ENCODE measurements at regions not wholly inside any gene's neighbourhood (a gene's known extent, or its start where the extent isn't known, plus 50 kb on each side); places are given as distances from the start of the nearest gene placed in this dataset.

DNA sequence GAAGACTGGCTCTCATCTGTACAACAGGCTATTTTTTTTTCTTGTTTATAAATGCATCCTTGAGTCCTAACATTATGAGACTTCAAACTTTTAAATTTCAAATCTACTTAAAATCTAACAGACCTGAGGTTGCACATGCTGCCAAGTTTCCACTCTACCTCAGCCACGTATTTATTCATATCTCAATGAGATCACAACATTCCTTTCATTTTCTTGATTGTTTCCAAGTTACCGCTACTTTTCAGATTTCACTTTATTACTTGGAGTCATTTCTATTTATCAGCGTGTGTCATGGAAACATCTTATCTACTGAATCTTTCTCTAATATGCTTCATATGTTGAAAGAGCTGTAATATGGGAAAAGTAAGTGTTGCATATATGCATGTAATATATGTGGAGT, 1257.5 kb upstream of the ATXN8OS start:
- ATAC-seq (replicated peaks; ENCODE audit: extremely low read depth, poor library complexity, severe bottlenecking) (no peak), DNase-seq (ENCODE audit: low spot score in 2 of 2) (no peak)
- H3K4me3 Mint-ChIP-seq, result no peak overlapping the region
- peaks cover 17% of the 10 kb centered on the region for H3K9me3 Mint-ChIP-seq
- no peaks in the 10 kb centered on the region for H3K27me3 Mint-ChIP-seq
- no peaks in the 10 kb centered on the region for H3K4me1 Mint-ChIP-seq
- no peaks in the 10 kb centered on the region for H3K36me3 Mint-ChIP-seq (ENCODE audit: insufficient read depth)
- no peak overlapping the region for H3K27ac Mint-ChIP-seq (ENCODE audit: low read depth)

DNA sequence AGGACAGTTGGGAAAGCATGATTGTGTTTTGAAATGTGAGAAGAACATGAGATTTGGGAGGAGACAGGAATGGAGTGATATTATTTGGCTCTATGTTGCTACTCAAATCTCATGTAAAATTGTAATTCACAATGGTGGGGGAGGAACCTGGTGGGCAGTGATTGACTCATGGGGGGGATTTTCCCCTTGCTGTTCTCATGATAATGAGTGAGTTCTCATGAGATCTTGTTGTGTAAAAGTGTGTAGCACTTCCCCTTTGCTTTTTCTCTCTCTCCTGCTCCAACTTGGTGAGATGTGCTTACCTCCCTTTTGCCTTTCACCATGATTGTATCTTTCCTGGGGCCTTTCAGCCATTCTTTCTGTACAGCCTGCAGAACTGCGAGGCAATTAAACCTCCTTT, 1261.0 kb upstream of the ATXN8OS start:
- Mint-ChIP-seq H3K36me3 (ENCODE audit: insufficient read depth) (no peaks in the 10 kb centered on the region), H3K9me3 (peaks cover 21% of the 10 kb centered on the region), H3K4me3 (no peak overlapping the region), H3K27ac (ENCODE audit: low read depth) (no peak overlapping the region), H3K4me1 (no peaks in the 10 kb centered on the region), H3K27me3 (no peaks in the 10 kb centered on the region)
- DNase-seq (ENCODE audit: low spot score in 2 of 2) (no peak), ATAC-seq (replicated peaks; ENCODE audit: extremely low read depth, poor library complexity, severe bottlenecking) (no peak)

DNA sequence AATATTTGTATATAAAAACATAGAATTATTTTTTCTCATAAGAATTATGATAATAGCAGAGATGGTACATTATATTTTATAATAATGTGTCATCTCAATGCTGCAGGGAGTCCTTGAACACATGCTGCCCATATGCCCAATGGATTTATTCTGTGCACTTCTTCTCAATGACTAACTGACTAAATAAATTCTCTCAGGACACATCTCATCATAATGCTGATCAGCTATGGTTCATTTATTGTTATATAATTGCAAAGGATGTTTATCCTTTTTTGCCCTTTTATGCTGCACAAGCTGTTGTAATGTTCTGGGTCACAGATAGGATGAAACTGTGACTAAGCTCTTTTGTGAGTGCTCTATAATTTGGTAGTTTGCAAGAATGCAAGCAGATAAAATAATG, 1273.3 kb upstream of the ATXN8OS start:
- Mint-ChIP-seq H3K4me1 (no peaks in the 10 kb centered on the region), H3K27me3 (no peaks in the 10 kb centered on the region), H3K27ac (ENCODE audit: low read depth) (no peak overlapping the region), H3K36me3 (ENCODE audit: insufficient read depth) (no peaks in the 10 kb centered on the region), H3K4me3 (no peak overlapping the region), H3K9me3 (peaks cover 16% of the 10 kb centered on the region)
- no peak for ATAC-seq (replicated peaks; ENCODE audit: extremely low read depth, poor library complexity, severe bottlenecking)
- DNase-seq (ENCODE audit: low spot score in 2 of 2), result no peak

DNA sequence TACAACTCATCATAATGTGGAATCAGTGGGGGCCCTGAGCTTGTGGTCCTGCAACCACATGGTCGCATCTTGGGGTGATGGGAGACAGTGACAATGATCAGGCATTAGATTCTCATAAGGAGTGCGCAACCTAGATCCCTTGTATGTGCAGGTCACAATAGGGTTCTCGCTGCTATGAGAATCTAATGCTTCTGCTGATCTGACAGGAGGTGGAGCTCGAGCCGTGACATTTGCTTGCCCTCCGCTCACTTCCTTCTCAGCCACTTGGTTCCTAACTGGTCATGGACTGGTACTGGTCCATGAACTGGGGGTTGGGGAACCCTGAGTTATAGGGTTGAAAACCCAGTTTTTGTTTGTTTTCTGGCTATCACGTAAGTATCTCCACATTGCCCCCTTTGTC, 1290.9 kb upstream of the ATXN8OS start:
- no peaks in the 10 kb centered on the region for H3K27me3 Mint-ChIP-seq
- no peak for DNase-seq (ENCODE audit: low spot score in 2 of 2)
- no peaks in the 10 kb centered on the region for H3K4me1 Mint-ChIP-seq
- no peak overlapping the region for H3K27ac Mint-ChIP-seq (ENCODE audit: low read depth)
- no peak for ATAC-seq (replicated peaks; ENCODE audit: extremely low read depth, poor library complexity, severe bottlenecking)
- no peak overlapping the region for H3K4me3 Mint-ChIP-seq
- peaks cover 14% of the 10 kb centered on the region for H3K9me3 Mint-ChIP-seq
- no peaks in the 10 kb centered on the region for H3K36me3 Mint-ChIP-seq (ENCODE audit: insufficient read depth)

DNA sequence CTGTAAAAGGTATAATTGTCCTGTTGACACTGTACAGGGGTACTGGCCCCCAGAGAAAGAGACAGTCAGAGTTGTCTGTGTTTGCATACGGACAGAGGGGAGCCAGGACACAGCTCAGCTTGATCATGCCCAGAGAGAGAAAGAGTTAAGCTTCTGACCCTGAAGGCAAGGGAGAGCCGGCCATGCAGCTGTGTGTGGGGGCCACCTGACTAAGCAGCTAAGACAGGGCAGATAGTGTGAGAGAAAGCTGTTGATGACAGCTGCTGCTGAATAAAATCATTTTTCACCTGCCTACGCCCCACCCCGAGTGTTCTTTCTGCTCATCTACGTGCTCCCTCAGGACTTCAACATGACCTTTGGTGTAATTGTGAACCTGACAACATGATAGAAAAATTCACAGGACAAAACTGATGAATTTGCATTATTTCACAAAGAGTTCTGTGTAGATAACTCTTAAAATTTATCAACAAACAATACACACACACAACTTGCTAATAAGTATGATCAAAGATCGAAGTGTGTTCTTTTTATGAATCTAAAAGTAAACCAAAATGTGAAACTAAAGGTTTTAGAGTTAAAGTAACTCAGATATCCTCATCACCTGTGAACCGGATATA, 1294.3 kb upstream of the ATXN8OS start:
- Mint-ChIP-seq H3K9me3 (no peaks in the 10 kb centered on the region), H3K27me3 (no peaks in the 10 kb centered on the region), H3K36me3 (ENCODE audit: insufficient read depth) (no peaks in the 10 kb centered on the region), H3K4me3 (no peak overlapping the region), H3K27ac (ENCODE audit: low read depth) (no peak overlapping the region), H3K4me1 (no peaks in the 10 kb centered on the region)
- no peak for DNase-seq (ENCODE audit: low spot score in 2 of 2)
- ATAC-seq (replicated peaks; ENCODE audit: extremely low read depth, poor library complexity, severe bottlenecking), result no peak

DNA sequence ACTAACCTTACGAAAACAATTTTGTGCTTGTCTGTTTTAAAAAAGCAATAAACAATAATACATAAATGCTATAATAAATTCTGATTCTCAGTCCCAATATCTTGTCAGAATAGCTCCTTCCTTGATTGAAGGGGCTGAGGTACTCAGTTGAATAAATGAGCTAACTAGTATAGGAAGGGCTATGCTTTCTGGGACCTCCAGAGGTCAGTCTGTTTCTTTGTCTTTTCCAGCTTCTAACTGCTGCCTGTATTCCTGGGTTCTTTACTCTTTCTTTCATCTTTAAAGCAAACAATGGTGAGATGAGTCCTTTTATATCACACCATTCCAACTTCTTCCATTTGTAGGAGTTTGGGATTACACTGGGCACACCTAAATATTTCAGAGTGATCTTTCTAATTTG, 1297.0 kb upstream of the ATXN8OS start:
- Mint-ChIP-seq H3K4me1 (no peaks in the 10 kb centered on the region), H3K36me3 (ENCODE audit: insufficient read depth) (no peaks in the 10 kb centered on the region), H3K27ac (ENCODE audit: low read depth) (no peak overlapping the region), H3K4me3 (no peak overlapping the region), H3K9me3 (no peaks in the 10 kb centered on the region), H3K27me3 (no peaks in the 10 kb centered on the region)
- DNase-seq (ENCODE audit: low spot score in 2 of 2) (no peak), ATAC-seq (replicated peaks; ENCODE audit: extremely low read depth, poor library complexity, severe bottlenecking) (no peak)

DNA sequence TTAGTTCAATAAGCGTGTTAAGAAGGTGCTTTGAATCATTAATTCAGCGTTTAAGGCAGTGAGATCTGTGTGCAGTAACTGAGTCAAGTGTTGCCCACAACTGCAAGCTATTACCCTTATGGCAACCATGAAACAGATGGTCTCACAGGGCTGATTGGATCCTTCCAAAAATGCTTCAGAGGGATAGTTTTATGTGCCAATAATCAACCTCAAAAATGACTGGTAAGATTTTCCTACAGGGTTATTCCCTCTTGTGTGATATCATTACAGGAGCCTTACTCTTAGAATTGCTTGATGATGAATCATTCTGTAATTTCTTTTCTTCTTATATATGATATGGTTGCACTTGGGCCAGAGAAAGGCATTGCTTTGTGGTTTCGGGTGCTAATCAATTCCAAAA, 1299.2 kb upstream of the ATXN8OS start:
- no peaks in the 10 kb centered on the region for H3K36me3 Mint-ChIP-seq (ENCODE audit: insufficient read depth)
- H3K9me3 Mint-ChIP-seq, result no peaks in the 10 kb centered on the region
- no peaks in the 10 kb centered on the region for H3K27me3 Mint-ChIP-seq
- ATAC-seq (replicated peaks; ENCODE audit: extremely low read depth, poor library complexity, severe bottlenecking), result no peak
- H3K4me1 Mint-ChIP-seq, result no peaks in the 10 kb centered on the region
- H3K4me3 Mint-ChIP-seq, result no peak overlapping the region
- H3K27ac Mint-ChIP-seq (ENCODE audit: low read depth), result no peak overlapping the region
- DNase-seq (ENCODE audit: low spot score in 2 of 2), result no peak

DNA sequence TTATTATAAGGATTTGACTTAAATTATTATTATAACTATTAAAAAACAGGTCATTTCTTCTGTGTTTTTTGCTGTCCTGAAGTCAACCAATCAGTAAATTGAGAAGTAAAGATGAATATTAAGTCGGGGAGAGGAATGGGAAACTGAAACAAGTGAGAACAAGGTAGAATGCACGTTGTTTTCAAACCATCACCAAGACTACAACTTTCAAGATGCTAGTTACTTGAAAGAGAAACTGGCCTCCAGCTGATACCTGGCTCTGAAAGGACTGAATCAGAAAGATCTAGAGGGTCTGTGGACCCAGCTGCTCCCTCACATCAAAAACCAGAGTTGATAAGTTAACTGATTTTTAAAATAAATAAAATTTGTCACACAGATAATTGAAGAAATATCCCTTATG, 1301.5 kb upstream of the ATXN8OS start:
- Mint-ChIP-seq H3K9me3 (no peaks in the 10 kb centered on the region), H3K36me3 (ENCODE audit: insufficient read depth) (no peaks in the 10 kb centered on the region), H3K4me3 (no peak overlapping the region), H3K27ac (ENCODE audit: low read depth) (no peak overlapping the region), H3K27me3 (no peaks in the 10 kb centered on the region), H3K4me1 (no peaks in the 10 kb centered on the region)
- DNase-seq (ENCODE audit: low spot score in 2 of 2), result no peak
- no peak for ATAC-seq (replicated peaks; ENCODE audit: extremely low read depth, poor library complexity, severe bottlenecking)

DNA sequence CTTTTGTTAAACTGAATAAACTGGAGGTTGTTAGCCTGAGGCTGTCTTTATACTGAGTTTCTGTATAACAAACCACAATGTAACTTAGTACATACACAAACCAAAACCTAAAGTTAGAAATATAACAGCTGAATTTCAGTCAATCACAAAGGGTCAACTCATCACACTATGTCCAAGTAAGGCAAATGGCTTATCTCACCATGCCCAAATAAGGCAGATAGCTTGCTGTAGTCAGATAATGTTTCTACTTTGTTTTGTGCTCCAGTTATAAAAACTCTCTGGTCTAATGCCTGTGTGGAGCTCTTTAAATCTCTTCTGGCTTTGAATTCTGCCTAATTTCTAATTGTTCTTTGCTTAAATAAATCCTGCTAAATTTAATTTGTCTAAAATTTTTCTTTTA, 1323.4 kb upstream of the ATXN8OS start:
- DNase-seq (ENCODE audit: low spot score in 2 of 2), result no peak
- H3K27ac Mint-ChIP-seq (ENCODE audit: low read depth), result no peak overlapping the region
- H3K36me3 Mint-ChIP-seq (ENCODE audit: insufficient read depth), result no peaks in the 10 kb centered on the region
- ATAC-seq (replicated peaks; ENCODE audit: extremely low read depth, poor library complexity, severe bottlenecking), result no peak
- H3K4me3 Mint-ChIP-seq, result no peak overlapping the region
- no peaks in the 10 kb centered on the region for H3K27me3 Mint-ChIP-seq
- H3K4me1 Mint-ChIP-seq, result no peaks in the 10 kb centered on the region
- peaks cover 18% of the 10 kb centered on the region for H3K9me3 Mint-ChIP-seq

DNA sequence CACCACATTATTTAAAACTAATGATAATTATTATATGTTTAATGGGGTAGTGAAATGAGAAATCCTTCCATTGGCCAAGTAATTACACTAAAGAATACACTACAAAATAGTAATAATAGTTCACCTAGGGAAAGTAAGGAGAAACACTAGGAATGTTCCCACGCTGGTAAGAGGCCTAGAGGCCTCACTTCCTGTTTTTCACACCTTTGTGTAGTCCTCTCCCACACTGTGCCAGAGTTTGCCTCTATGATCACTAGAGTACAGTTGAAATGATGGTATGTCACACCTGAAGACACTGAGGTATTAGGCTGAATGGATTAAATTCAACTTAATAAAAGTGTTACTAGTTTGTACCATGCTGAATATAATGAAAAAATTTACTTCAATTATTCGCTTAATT, 1348.0 kb upstream of the ATXN8OS start:
- Mint-ChIP-seq H3K9me3 (peaks cover 7% of the 10 kb centered on the region), H3K27me3 (no peaks in the 10 kb centered on the region), H3K4me3 (no peak overlapping the region), H3K36me3 (ENCODE audit: insufficient read depth) (peaks cover 2% of the 10 kb centered on the region), H3K4me1 (no peaks in the 10 kb centered on the region), H3K27ac (ENCODE audit: low read depth) (no peak overlapping the region)
- no peak for DNase-seq (ENCODE audit: low spot score in 2 of 2)
- no peak for ATAC-seq (replicated peaks; ENCODE audit: extremely low read depth, poor library complexity, severe bottlenecking)

DNA sequence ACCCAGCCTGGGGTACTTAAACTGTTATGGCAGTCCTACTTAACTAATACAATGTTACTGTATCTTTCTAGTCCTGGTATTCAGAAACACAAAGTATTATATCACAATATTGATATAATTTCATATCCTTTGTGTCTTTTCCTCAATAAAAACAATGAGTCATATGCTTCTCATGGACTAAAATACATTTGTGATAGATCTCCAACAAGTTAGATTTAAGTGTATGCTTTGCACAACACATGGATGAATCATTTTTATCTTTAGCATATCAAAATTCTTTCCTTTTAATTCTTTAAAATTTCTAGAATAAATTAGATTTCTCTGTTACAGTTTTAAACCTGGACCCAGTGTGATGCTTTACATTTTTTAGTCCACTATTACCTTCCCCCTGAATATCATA, 1357.8 kb upstream of the ATXN8OS start:
- Mint-ChIP-seq H3K27me3 (no peaks in the 10 kb centered on the region), H3K4me3 (no peak overlapping the region), H3K9me3 (peaks cover 27% of the 10 kb centered on the region), H3K36me3 (ENCODE audit: insufficient read depth) (no peaks in the 10 kb centered on the region), H3K27ac (ENCODE audit: low read depth) (no peak overlapping the region), H3K4me1 (no peaks in the 10 kb centered on the region)
- no peak for DNase-seq (ENCODE audit: low spot score in 2 of 2)
- ATAC-seq (replicated peaks; ENCODE audit: extremely low read depth, poor library complexity, severe bottlenecking), result no peak

DNA sequence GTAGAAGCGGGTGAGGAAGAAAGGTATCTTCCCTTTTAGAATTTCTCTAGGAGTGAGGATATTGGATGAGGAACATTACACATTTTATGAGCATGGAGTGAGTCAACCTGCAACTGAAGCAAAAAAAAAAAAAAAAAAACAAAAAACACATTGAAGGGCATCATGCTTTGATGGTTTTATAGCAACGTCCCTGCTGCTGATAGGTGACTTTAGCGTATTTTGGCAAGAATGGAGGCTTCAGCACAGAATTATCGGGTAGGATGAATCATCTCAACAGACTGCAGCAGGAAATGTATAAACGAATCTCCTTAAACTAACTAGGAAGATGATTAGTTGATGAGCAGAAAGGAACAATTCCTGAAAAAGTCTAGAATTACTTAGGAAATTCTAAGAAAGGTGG, 1359.6 kb upstream of the ATXN8OS start:
- Mint-ChIP-seq H3K36me3 (ENCODE audit: insufficient read depth) (no peaks in the 10 kb centered on the region), H3K27ac (ENCODE audit: low read depth) (no peak overlapping the region), H3K4me1 (no peaks in the 10 kb centered on the region), H3K9me3 (peaks cover 19% of the 10 kb centered on the region), H3K4me3 (no peak overlapping the region), H3K27me3 (no peaks in the 10 kb centered on the region)
- ATAC-seq (replicated peaks; ENCODE audit: extremely low read depth, poor library complexity, severe bottlenecking) (no peak), DNase-seq (ENCODE audit: low spot score in 2 of 2) (no peak)

DNA sequence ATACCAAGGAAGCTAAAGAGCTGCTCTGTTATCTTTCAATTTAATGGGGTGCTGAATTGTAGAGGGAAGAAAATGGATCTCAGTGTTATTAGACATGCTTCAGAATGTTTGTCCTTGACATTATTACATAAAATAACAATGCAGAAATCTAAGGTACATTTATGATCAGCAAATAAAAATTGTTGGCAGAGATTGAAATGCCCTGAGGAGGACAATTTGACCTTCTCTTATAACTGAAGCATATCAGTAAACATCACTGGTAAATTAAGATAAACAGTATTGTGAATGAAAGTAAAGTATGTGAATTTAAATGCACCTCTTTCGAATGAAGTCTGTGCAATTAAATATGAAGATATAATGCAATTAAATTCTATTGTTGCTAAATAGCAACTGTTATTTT, 1362.1 kb upstream of the ATXN8OS start:
- DNase-seq (ENCODE audit: low spot score in 2 of 2) (no peak), ATAC-seq (replicated peaks; ENCODE audit: extremely low read depth, poor library complexity, severe bottlenecking) (no peak)
- Mint-ChIP-seq H3K4me1 (no peaks in the 10 kb centered on the region), H3K4me3 (no peak overlapping the region), H3K27ac (ENCODE audit: low read depth) (no peak overlapping the region), H3K27me3 (no peaks in the 10 kb centered on the region), H3K36me3 (ENCODE audit: insufficient read depth) (no peaks in the 10 kb centered on the region), H3K9me3 (peaks cover 18% of the 10 kb centered on the region)

DNA sequence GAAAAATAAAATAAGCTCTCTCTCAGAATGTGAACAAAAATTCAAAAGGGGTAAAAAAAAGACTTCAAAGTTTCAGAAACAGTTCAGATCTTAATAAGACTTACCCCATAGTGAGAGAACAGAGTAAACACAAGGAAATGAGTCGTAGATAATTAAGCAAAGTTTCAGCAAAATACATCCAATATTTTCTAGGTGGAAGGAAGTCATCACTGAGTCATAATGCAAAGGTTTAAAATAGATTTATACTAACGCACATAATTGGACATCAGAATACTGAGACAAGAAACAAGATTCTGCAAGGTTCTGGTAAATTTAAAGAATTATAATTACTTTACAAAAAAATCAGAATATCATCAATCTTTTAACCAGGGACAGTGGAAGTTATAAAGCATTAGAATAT, 1370.7 kb upstream of the ATXN8OS start:
- H3K36me3 Mint-ChIP-seq (ENCODE audit: insufficient read depth), result peaks cover 2% of the 10 kb centered on the region
- DNase-seq (ENCODE audit: low spot score in 2 of 2) (no peak), ATAC-seq (replicated peaks; ENCODE audit: extremely low read depth, poor library complexity, severe bottlenecking) (no peak)
- H3K9me3 Mint-ChIP-seq, result peaks cover 1% of the 10 kb centered on the region
- no peaks in the 10 kb centered on the region for H3K4me1 Mint-ChIP-seq
- H3K27me3 Mint-ChIP-seq, result no peaks in the 10 kb centered on the region
- H3K4me3 Mint-ChIP-seq, result no peak overlapping the region
- H3K27ac Mint-ChIP-seq (ENCODE audit: low read depth), result no peak overlapping the region
